H1 (cell line): ENCODE measurements at regions not wholly inside any gene's neighbourhood (a gene's known extent, or its start where the extent isn't known, plus 50 kb on each side); places are given as distances from the start of the nearest gene placed in this dataset.

Experiments
- CEBPB ChIP-seq: IDR thresholded peaks from 2 replicates; pipeline ENCODE4 v1.6.1; 2012; ENCODE audit warnings: low read depth, low read length
- CHD1 ChIP-seq: IDR thresholded peaks from 2 replicates; pipeline ENCODE4 v1.6.1; 2012; ENCODE audit warnings: low read depth, low read length, improper control_type of control experiment
- EGR1 ChIP-seq: IDR thresholded peaks from 2 replicates; pipeline ENCODE4 v1.6.1; 2011; ENCODE audit warnings: low read depth, low read length, borderline replicate concordance
- GABPA ChIP-seq: IDR thresholded peaks from 2 replicates; pipeline ENCODE4 v1.6.1; 2011; ENCODE audit warnings: mild to moderate bottlenecking, low read length, moderate library complexity, borderline replicate concordance; ENCODE audit not compliant: insufficient read depth
- JUND ChIP-seq: IDR thresholded peaks from 2 replicates; pipeline ENCODE4 v1.6.1; 2011; ENCODE audit warnings: mild to moderate bottlenecking, improper control_type of control experiment, low read length
- POLR2AphosphoS5 ChIP-seq: IDR thresholded peaks from 2 replicates; pipeline ENCODE4 v1.6.1; 2011; ENCODE audit warnings: low read depth, low read length
- SRF ChIP-seq: IDR thresholded peaks from 2 replicates; pipeline ENCODE4 v1.6.1; 2011; ENCODE audit warnings: mild to moderate bottlenecking, low read depth, low read length, moderate library complexity
- SUZ12 ChIP-seq: fragments of 200-600 bp; sonication (generic); IDR thresholded peaks from 2 replicates; pipeline ENCODE4 v1.6.1; 2012; ENCODE audit warnings: mild to moderate bottlenecking, inconsistent platforms, low read length, moderate library complexity, mixed read lengths
- TF ChIP-seq, protein P1 (sequence below), 3 experiments: IDR thresholded peaks; 1 replicate in 2 of 3; 2 replicates in 1 of 3; pipeline versions ENCODE4 v1.5.1 to v1.6.1; 2011; ENCODE audit warnings: low read length in 3 of 3, mild to moderate bottlenecking in 3 of 3, inconsistent platforms in 2 of 3, low read depth in 1 of 3, moderate library complexity in 1 of 3; ENCODE audit not compliant: insufficient read depth in 1 of 3; ENCODE audit errors: control extremely low read depth in 1 of 3
- TF ChIP-seq, protein P2 (sequence below): IDR thresholded peaks from 2 replicates; pipeline ENCODE4 v1.6.1; 2011; ENCODE audit warnings: low read length, improper control_type of control experiment
- TF ChIP-seq, protein P3 (sequence below): IDR thresholded peaks from 2 replicates; pipeline ENCODE4 v1.6.1; 2012; ENCODE audit warnings: inconsistent platforms

- TF ChIP-seq CHD1, result no peak
- TF ChIP-seq SRF, result no peak
- no peak for TF ChIP-seq EGR1
- no peak for TF ChIP-seq JUND
- no peak for TF ChIP-seq POLR2AphosphoS5
- TF ChIP-seq, protein P1, sequence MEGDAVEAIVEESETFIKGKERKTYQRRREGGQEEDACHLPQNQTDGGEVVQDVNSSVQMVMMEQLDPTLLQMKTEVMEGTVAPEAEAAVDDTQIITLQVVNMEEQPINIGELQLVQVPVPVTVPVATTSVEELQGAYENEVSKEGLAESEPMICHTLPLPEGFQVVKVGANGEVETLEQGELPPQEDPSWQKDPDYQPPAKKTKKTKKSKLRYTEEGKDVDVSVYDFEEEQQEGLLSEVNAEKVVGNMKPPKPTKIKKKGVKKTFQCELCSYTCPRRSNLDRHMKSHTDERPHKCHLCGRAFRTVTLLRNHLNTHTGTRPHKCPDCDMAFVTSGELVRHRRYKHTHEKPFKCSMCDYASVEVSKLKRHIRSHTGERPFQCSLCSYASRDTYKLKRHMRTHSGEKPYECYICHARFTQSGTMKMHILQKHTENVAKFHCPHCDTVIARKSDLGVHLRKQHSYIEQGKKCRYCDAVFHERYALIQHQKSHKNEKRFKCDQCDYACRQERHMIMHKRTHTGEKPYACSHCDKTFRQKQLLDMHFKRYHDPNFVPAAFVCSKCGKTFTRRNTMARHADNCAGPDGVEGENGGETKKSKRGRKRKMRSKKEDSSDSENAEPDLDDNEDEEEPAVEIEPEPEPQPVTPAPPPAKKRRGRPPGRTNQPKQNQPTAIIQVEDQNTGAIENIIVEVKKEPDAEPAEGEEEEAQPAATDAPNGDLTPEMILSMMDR (IDR thresholded peaks at IDR 0.05; ENCODE audit: control extremely low read depth in 1 of 3, insufficient read depth in 1 of 3, low read depth in 1 of 3, low read length in 3 of 3), result no peak
- no peak for TF ChIP-seq GABPA
- TF ChIP-seq, protein P2, sequence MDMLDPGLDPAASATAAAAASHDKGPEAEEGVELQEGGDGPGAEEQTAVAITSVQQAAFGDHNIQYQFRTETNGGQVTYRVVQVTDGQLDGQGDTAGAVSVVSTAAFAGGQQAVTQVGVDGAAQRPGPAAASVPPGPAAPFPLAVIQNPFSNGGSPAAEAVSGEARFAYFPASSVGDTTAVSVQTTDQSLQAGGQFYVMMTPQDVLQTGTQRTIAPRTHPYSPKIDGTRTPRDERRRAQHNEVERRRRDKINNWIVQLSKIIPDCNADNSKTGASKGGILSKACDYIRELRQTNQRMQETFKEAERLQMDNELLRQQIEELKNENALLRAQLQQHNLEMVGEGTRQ, result no peak
- TF ChIP-seq SUZ12, result no peak
- TF ChIP-seq, protein P3, sequence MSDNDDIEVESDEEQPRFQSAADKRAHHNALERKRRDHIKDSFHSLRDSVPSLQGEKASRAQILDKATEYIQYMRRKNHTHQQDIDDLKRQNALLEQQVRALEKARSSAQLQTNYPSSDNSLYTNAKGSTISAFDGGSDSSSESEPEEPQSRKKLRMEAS, result no peak
- no peak for TF ChIP-seq CEBPB
These were observed 661.5 kb upstream of the NUDT12 start for GRCh38 chr5:104223885-104224773.
